Fibroblast of mammary gland (primary cell): ENCODE measurements at regions not wholly inside any gene's neighbourhood (a gene's known extent, or its start where the extent isn't known, plus 50 kb on each side); places are given as distances from the start of the nearest gene placed in this dataset.

Experiments
- DNase-seq: peaks from one replicate; pipeline ENCODE4 v3.0.0-alpha.2; 2010; ENCODE audit warnings: low read depth
- H3K4me3 ChIP-seq: 2 replicates; pipeline ENCODE4 v1.5.1; 2011; ENCODE audit warnings: low read depth, mild to moderate bottlenecking, low read length, moderate library complexity; ENCODE audit not compliant: control insufficient read depth
- CTCF ChIP-seq: conservative IDR thresholded peaks from 2 replicates; pipeline ENCODE4 v1.5.1; 2011; ENCODE audit warnings: low read depth, low read length, inconsistent platforms; ENCODE audit not compliant: control insufficient read depth, insufficient read depth

GRCh38 chr13:40236566-40237168, 429.8 kb downstream of the FOXO1 start:
- peak; percentile 92 for DNase-seq
- no peak for TF ChIP-seq CTCF
- no peak overlapping the region for H3K4me3 ChIP-seq

- DNase-seq, result no peak
- no peak for TF ChIP-seq CTCF
- H3K4me3 ChIP-seq, result no peak overlapping the region
Observed at GRCh38 chr13:40238761-40239160, 427.7 kb downstream of the FOXO1 start.

DNA sequence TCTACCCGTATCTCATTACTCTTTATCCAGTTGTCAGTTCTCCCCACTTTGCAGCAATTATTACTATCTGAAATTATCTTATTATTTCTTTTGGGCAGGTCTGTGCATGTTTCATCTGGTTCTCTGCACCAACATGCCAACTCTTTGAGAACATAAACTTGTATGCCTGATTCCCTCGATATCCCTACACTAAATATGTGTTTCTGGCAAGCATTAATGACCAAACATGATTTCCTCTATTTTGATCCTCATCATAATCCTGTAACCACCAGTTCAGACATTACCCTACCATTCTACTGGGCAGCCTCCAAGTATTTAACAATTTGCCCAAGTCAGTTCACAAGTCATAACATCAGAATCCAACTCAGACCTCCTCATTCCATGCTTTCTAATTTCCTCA, 426.1 kb downstream of the FOXO1 start:
- H3K4me3 ChIP-seq, result no peak overlapping the region
- no peak for TF ChIP-seq CTCF

GRCh38 chr13:40241125-40241798, 425.2 kb downstream of the FOXO1 start:
- TF ChIP-seq CTCF, result no peak
- no peak for DNase-seq
- no peak overlapping the region for H3K4me3 ChIP-seq

More for the DNA sequence above, 426.1 kb downstream of the FOXO1 start:
- DNase-seq, result no peak

DNA sequence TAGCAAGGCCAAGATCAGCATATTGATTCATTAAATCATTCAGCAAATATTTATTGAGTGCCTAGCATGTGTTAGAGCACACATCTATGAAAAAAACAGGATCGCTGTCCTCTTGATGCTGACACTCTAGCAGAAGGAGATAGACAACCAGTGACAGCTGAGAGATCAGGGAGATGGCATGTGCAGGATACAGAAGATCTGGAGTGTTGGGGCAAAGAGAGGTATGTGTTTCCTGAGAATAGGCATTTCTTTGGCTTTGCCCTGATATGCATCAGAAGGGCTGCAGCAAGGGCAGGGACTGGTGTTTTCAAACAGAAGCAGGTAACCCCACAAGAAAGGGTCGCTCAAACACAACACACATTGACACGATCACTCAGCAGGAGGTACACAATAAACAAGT, 423.4 kb downstream of the FOXO1 start:
- no peak for TF ChIP-seq CTCF
- H3K4me3 ChIP-seq, result no peak overlapping the region
- DNase-seq, result no peak

DNA sequence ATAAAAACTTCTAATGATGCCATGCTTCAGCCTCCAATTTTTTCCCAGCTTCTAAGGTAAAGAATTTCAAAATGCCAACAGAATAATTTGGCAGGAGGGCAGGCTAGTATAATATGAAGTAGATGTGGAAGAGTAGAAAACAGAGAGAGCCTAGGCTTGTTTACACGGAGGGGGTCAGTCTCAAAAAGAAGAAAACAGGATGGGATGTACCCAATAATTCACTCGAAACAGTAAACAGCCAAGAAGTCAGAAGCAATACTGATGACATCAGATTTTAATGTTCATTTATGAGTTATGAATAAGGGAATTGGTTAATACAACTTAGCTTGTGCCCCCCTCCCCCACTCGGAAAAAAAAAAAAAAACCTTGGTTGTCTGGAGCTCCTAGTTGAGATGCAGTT, 422.5 kb downstream of the FOXO1 start:
- no peak overlapping the region for H3K4me3 ChIP-seq
- TF ChIP-seq CTCF, result no peak
- no peak for DNase-seq
